ENCODE measurements at regions not wholly inside any gene's neighbourhood (a gene's known extent, or its start where the extent isn't known, plus 50 kb on each side); places are given as distances from the start of the nearest gene placed in this dataset.
"Not testable (repeated sequence)": the region's sequence is repeated elsewhere in the genome, so short reads cannot be mapped to it uniquely, and the experiment has no call there.

- no peak for TF ChIP-seq CTCF (IDR thresholded peaks at IDR 0.05; ENCODE audit: low read length)
- no peak for TF ChIP-seq EZH2 (IDR thresholded peaks at IDR 0.05; ENCODE audit: borderline replicate concordance, low read length)
- Histone ChIP-seq H3K36me3 (ENCODE audit: insufficient read depth, low read length) (no peaks in the 10 kb centered on the region), H3K4me2 (ENCODE audit: low read length) (no peak overlapping the region), H3K9me2 (ENCODE audit: low read depth, low read length) (no peaks in the 10 kb centered on the region), H3K27me3 (ENCODE audit: insufficient read depth, low read length) (no peaks in the 10 kb centered on the region), H3K79me2 (ENCODE audit: insufficient read depth, low read length) (no peaks in the 10 kb centered on the region), H3K4me3 (ENCODE audit: low read depth, low read length, poor library complexity, severe bottlenecking) (no peak overlapping the region), H3K9me3 (ENCODE audit: low read length) (no peaks in the 10 kb centered on the region), H3K27ac (ENCODE audit: low read depth, low read length, poor library complexity, severe bottlenecking) (no peak overlapping the region), H4K20me1 (ENCODE audit: insufficient read depth, low read length) (no peaks in the 10 kb centered on the region), H2AFZ (ENCODE audit: low read length) (no peak overlapping the region), H3F3A (ENCODE audit: insufficient read depth, low read length) (no peaks in the 10 kb centered on the region), H3K9ac (ENCODE audit: low read length) (no peak overlapping the region), H3K4me1 (ENCODE audit: insufficient read depth, low read length, severe bottlenecking) (no peaks in the 10 kb centered on the region)
Measured at GRCh38 chr5:157942595-157942994, 83.7 kb upstream of the CLINT1 start.

- H3K36me3 ChIP-seq (ENCODE audit: insufficient read depth, low read length): no peaks in the 10 kb centered on the region
- H2AFZ ChIP-seq (ENCODE audit: low read length): no peak overlapping the region
- TF ChIP-seq CTCF (IDR thresholded peaks at IDR 0.05; ENCODE audit: low read length): no peak
- TF ChIP-seq EZH2 (IDR thresholded peaks at IDR 0.05; ENCODE audit: borderline replicate concordance, low read length): no peak
- no peaks in the 10 kb centered on the region for H3K9me3 ChIP-seq (ENCODE audit: low read length)
- H3K9ac ChIP-seq (ENCODE audit: low read length): no peak overlapping the region
- no peak overlapping the region for H3K4me2 ChIP-seq (ENCODE audit: low read length)
- no peaks in the 10 kb centered on the region for H3K9me2 ChIP-seq (ENCODE audit: low read depth, low read length)
- no peaks in the 10 kb centered on the region for H3K79me2 ChIP-seq (ENCODE audit: insufficient read depth, low read length)
- H3F3A ChIP-seq (ENCODE audit: insufficient read depth, low read length): no peaks in the 10 kb centered on the region
- H3K4me3 ChIP-seq (ENCODE audit: low read depth, low read length, poor library complexity, severe bottlenecking): no peak overlapping the region
- no peak overlapping the region for H3K27ac ChIP-seq (ENCODE audit: low read depth, low read length, poor library complexity, severe bottlenecking)
- H3K27me3 ChIP-seq (ENCODE audit: insufficient read depth, low read length): no peaks in the 10 kb centered on the region
- H4K20me1 ChIP-seq (ENCODE audit: insufficient read depth, low read length): no peaks in the 10 kb centered on the region
- H3K4me1 ChIP-seq (ENCODE audit: insufficient read depth, low read length, severe bottlenecking): no peaks in the 10 kb centered on the region
Measured at GRCh38 chr5:157941616-157942015, 82.7 kb upstream of the CLINT1 start.

GRCh38 chr5:157938101-157938500 lies 79.2 kb upstream of the CLINT1 start:
- not testable (repeated sequence) for H3K9me2 ChIP-seq (ENCODE audit: low read depth, low read length); H3K9me3 ChIP-seq (ENCODE audit: low read length); H3K27me3 ChIP-seq (ENCODE audit: insufficient read depth, low read length); H3K4me1 ChIP-seq (ENCODE audit: insufficient read depth, low read length, severe bottlenecking); H3F3A ChIP-seq (ENCODE audit: insufficient read depth, low read length); H3K79me2 ChIP-seq (ENCODE audit: insufficient read depth, low read length); H2AFZ ChIP-seq (ENCODE audit: low read length); H3K36me3 ChIP-seq (ENCODE audit: insufficient read depth, low read length); H3K4me2 ChIP-seq (ENCODE audit: low read length); H4K20me1 ChIP-seq (ENCODE audit: insufficient read depth, low read length); H3K27ac ChIP-seq (ENCODE audit: low read depth, low read length, poor library complexity, severe bottlenecking); H3K4me3 ChIP-seq (ENCODE audit: low read depth, low read length, poor library complexity, severe bottlenecking); H3K9ac ChIP-seq (ENCODE audit: low read length)

GRCh38 chr5:157936776-157937501 lies 78.0 kb upstream of the CLINT1 start:
- H3K36me3 ChIP-seq (ENCODE audit: insufficient read depth, low read length); H3K9ac ChIP-seq (ENCODE audit: low read length); H3K4me2 ChIP-seq (ENCODE audit: low read length); H3F3A ChIP-seq (ENCODE audit: insufficient read depth, low read length); H3K27ac ChIP-seq (ENCODE audit: low read depth, low read length, poor library complexity, severe bottlenecking); H3K9me3 ChIP-seq (ENCODE audit: low read length); H3K9me2 ChIP-seq (ENCODE audit: low read depth, low read length); H2AFZ ChIP-seq (ENCODE audit: low read length); H3K4me1 ChIP-seq (ENCODE audit: insufficient read depth, low read length, severe bottlenecking); H3K4me3 ChIP-seq (ENCODE audit: low read depth, low read length, poor library complexity, severe bottlenecking); H3K79me2 ChIP-seq (ENCODE audit: insufficient read depth, low read length); H4K20me1 ChIP-seq (ENCODE audit: insufficient read depth, low read length); H3K27me3 ChIP-seq (ENCODE audit: insufficient read depth, low read length): not testable (repeated sequence)
